Naive thymus-derived CD4-positive, alpha-beta T cell (primary cell): ENCODE measurements at regions not wholly inside any gene's neighbourhood (a gene's known extent, or its start where the extent isn't known, plus 50 kb on each side); places are given as distances from the start of the nearest gene placed in this dataset.

Experiments
- ATAC-seq: fragments of 150-1000 bp; cut with Tn5 transposase; 2 replicates; pipeline ENCODE4 v1.10.0; 2021; ENCODE audit warnings: mild to moderate bottlenecking, moderate library complexity
- CTCF ChIA-PET: fragments of 350-600 bp; sonication (Branson Sonifier 250); formaldehyde crosslinking; loops from one replicate; lab custom pipeline; 2021; ENCODE audit warnings: antibody characterized with exemption; lab: Charles Lee
- POLR2A ChIA-PET: fragments of 350-600 bp; sonication (Branson Sonifier 250); formaldehyde crosslinking; loops from one replicate; lab custom pipeline; 2021; ENCODE audit warnings: antibody characterized with exemption, inconsistent platforms; lab: Charles Lee
- DNase-seq, 9 donors: peaks; one replicate each; pipeline versions ENCODE4 v3.0.0 to v3.0.0-alpha.2; 2020 to 2022; ENCODE audit warnings: mixed read lengths in 1 of 9
- H3K27ac ChIP-seq: one replicate; pipeline ENCODE4 v1.7.0; 2013; ENCODE audit warnings: mild to moderate bottlenecking, low read depth, low read length, moderate library complexity
- H3K27me3 ChIP-seq, 2 donors: one replicate each; pipeline ENCODE4 v1.7.0; 2013; ENCODE audit warnings: low read length in 2 of 2, mild to moderate bottlenecking in 2 of 2, moderate library complexity in 2 of 2; ENCODE audit not compliant: control insufficient read depth in 2 of 2, insufficient read depth in 2 of 2
- H3K36me3 ChIP-seq, 3 experiments: 1 replicate in 2 of 3; 2 replicates in 1 of 3; pipeline ENCODE4 v1.7.0; 2013; ENCODE audit warnings: low read length in 3 of 3, mild to moderate bottlenecking in 3 of 3, moderate library complexity in 1 of 3; ENCODE audit not compliant: insufficient read depth in 3 of 3, control insufficient read depth in 2 of 3
- H3K4me1 ChIP-seq, 2 donors: one replicate each; pipeline ENCODE4 v1.7.0; 2013; ENCODE audit warnings: low read length in 2 of 2, mild to moderate bottlenecking in 2 of 2, moderate library complexity in 1 of 2; ENCODE audit not compliant: control insufficient read depth in 2 of 2, insufficient read depth in 2 of 2
- H3K4me3 ChIP-seq: 2 replicates; pipeline ENCODE4 v1.7.0; 2013; ENCODE audit warnings: mild to moderate bottlenecking, low read length
- H3K9me3 ChIP-seq, 3 experiments: 1 replicate in 2 of 3; 2 replicates in 1 of 3; pipeline ENCODE4 v1.7.0; 2013; ENCODE audit warnings: low read length in 3 of 3; ENCODE audit not compliant: control insufficient read depth in 2 of 3
- H3K27ac Mint-ChIP-seq, 9 donors: one replicate each; pipeline ENCODE4 v1.8.0; 2020 to 2022; ENCODE audit warnings: mixed read lengths in 9 of 9, mild to moderate bottlenecking in 8 of 9, moderate library complexity in 5 of 9, inconsistent platforms in 2 of 9
- H3K27me3 Mint-ChIP-seq, 5 donors: one replicate each; pipeline ENCODE4 v1.8.0; 2021 to 2022; ENCODE audit warnings: mixed read lengths in 5 of 5, mild to moderate bottlenecking in 1 of 5
- H3K36me3 Mint-ChIP-seq, 5 donors: one replicate each; pipeline ENCODE4 v1.8.0; 2020 to 2022; ENCODE audit warnings: mixed read lengths in 5 of 5, mild to moderate bottlenecking in 3 of 5, inconsistent platforms in 1 of 5
- H3K4me1 Mint-ChIP-seq, 7 donors: one replicate each; pipeline ENCODE4 v1.8.0; 2020 to 2022; ENCODE audit warnings: mixed read lengths in 7 of 7, mild to moderate bottlenecking in 3 of 7, inconsistent platforms in 1 of 7
- H3K4me3 Mint-ChIP-seq, 10 donors: one replicate each; pipeline ENCODE4 v1.8.0; 2020 to 2022; ENCODE audit warnings: mild to moderate bottlenecking in 10 of 10, mixed read lengths in 10 of 10, moderate library complexity in 6 of 10, inconsistent platforms in 2 of 10
- H3K9me3 Mint-ChIP-seq, 11 donors: one replicate each; pipeline ENCODE4 v1.8.0; 2020 to 2022; ENCODE audit warnings: mixed read lengths in 11 of 11, mild to moderate bottlenecking in 4 of 11, inconsistent platforms in 1 of 11, moderate library complexity in 1 of 11
- intact Hi-C, 2 donors: fragments of 100-400 bp; cut with micrococcal nuclease; formaldehyde crosslinking; loops; one replicate each; pipeline ENCODE4 v1.15.1; 2023

GRCh38 chr11:43545610-43546009, 134.9 kb upstream of the HSD17B12 start:
- no peak overlapping the region for H3K27ac ChIP-seq
- Mint-ChIP-seq H3K36me3 (no peaks in the 10 kb centered on the region), H3K9me3 (peaks cover 0 to 12% (median 0%) of the 10 kb centered on the region in 11 donors), H3K4me1 (peaks cover 0 to 6% (median 0%) of the 10 kb centered on the region in 7 donors), H3K4me3 (no peak overlapping the region), H3K27ac (no peak overlapping the region), H3K27me3 (peaks cover 19 to 59% (median 56%) of the 10 kb centered on the region in 5 donors)
- ChIA-PET CTCF (no interaction called here), POLR2A (no interaction called here)
- no peak for ATAC-seq
- H3K4me1 ChIP-seq, result no peaks in the 10 kb centered on the region
- peaks cover 0 to 3% of the 10 kb centered on the region in 2 donors for H3K27me3 ChIP-seq
- intact Hi-C loops, result no loop called here
- no peaks in the 10 kb centered on the region for H3K36me3 ChIP-seq
- H3K9me3 ChIP-seq, result no peaks in the 10 kb centered on the region
- no peak overlapping the region for H3K4me3 ChIP-seq
- no peak for DNase-seq

DNA sequence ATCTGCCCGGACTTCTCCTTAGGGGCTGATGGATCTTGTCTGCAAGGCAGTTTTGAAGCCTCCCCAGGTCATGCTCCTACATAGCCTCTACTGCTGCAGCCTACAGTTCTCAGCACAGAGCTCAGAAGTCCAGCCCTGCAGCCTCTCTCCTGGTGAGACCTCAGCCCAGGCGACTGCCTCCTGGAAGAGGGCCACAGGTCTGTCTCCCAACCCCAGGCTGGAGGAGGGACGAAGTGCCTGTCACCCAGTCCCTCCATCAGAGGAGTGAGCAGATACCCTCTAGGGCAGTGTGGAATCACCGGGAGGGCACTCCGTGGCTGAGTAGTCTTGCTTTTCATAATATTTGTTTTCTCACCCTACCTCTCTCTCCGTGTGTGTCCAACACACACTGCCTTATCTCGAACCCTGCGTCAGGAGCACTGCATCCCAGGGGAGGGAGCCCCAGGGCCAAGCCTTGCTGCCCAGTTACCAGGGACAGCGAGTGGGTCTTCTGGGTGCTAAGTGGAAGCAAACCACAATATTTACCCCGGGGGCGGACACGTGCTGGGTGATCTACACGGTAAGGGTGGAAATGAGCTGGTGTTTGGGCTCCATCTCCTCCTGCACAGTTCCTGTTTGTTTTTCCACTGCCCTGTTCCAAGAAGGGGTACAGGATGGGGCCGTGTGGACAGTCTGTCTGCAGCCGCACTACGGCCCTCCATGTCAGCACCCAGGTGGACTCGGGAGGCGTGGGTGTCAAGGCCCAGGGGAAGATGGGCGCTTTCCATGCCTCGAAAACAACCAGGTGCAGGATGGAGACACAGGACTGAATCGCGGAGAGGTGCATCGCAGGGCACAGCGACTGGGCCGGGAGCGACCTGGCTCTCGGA, 133.7 kb upstream of the HSD17B12 start:
- H3K4me3 Mint-ChIP-seq, result peak overlapping the region in 8 of 10 donors; percentile 17 to 67 (median 36)

DNA sequence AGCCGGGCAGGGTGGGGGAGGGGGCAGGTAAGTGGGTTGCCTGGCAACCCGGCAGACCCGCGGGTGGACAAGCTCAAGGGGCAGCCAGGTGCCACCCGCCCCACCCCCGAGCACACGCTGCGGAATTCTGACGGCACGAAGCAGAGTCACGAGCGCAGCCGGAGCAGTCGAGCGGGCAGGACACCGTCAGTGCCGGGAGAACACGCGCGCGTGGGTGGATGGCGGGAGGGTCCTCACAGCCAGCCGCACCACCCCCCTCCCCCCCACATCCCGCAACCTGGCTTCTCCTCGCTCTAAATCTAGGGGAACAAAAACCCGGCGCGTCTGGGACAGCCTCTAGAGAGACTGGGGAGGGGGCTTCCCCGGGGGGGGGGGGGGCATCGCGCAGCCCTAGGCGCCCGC, 133.1 kb upstream of the HSD17B12 start:
- Histone ChIP-seq H3K4me1 (no peaks in the 10 kb centered on the region), H3K27me3 (peaks cover 0 to 3% of the 10 kb centered on the region in 2 donors), H3K9me3 (no peaks in the 10 kb centered on the region), H3K4me3 (no peak overlapping the region), H3K36me3 (no peaks in the 10 kb centered on the region), H3K27ac (no peak overlapping the region)
- DNase-seq (no peak), ATAC-seq (no peak)
- Mint-ChIP-seq H3K4me3 (peak overlapping the region in 3 of 10 donors; percentile 35 to 67 (median 40)), H3K27ac (no peak overlapping the region), H3K4me1 (peaks cover 0 to 8% (median 0%) of the 10 kb centered on the region in 7 donors), H3K9me3 (peaks cover 0 to 9% (median 0%) of the 10 kb centered on the region in 11 donors), H3K27me3 (peaks cover 22 to 60% (median 58%) of the 10 kb centered on the region in 5 donors), H3K36me3 (no peaks in the 10 kb centered on the region)
- ChIA-PET POLR2A (no interaction called here), CTCF (no interaction called here)
- intact Hi-C loops, result no loop called here

More for the DNA sequence above, 133.7 kb upstream of the HSD17B12 start:
- Histone ChIP-seq H3K27me3 (peaks cover 0 to 3% of the 10 kb centered on the region in 2 donors), H3K4me3 (no peak overlapping the region), H3K36me3 (no peaks in the 10 kb centered on the region), H3K9me3 (no peaks in the 10 kb centered on the region), H3K4me1 (no peaks in the 10 kb centered on the region), H3K27ac (no peak overlapping the region)
- ChIA-PET CTCF (no interaction called here), POLR2A (no interaction called here)
- ATAC-seq, result no peak
- H3K27ac Mint-ChIP-seq, result no peak overlapping the region
- intact Hi-C loops, result no loop called here
- no peaks in the 10 kb centered on the region for H3K36me3 Mint-ChIP-seq
- no peak for DNase-seq
- H3K9me3 Mint-ChIP-seq, result peaks cover 0 to 9% (median 0%) of the 10 kb centered on the region in 11 donors
- H3K4me1 Mint-ChIP-seq, result peaks cover 0 to 8% (median 0%) of the 10 kb centered on the region in 7 donors
- peaks cover 22 to 62% (median 59%) of the 10 kb centered on the region in 5 donors for H3K27me3 Mint-ChIP-seq

DNA sequence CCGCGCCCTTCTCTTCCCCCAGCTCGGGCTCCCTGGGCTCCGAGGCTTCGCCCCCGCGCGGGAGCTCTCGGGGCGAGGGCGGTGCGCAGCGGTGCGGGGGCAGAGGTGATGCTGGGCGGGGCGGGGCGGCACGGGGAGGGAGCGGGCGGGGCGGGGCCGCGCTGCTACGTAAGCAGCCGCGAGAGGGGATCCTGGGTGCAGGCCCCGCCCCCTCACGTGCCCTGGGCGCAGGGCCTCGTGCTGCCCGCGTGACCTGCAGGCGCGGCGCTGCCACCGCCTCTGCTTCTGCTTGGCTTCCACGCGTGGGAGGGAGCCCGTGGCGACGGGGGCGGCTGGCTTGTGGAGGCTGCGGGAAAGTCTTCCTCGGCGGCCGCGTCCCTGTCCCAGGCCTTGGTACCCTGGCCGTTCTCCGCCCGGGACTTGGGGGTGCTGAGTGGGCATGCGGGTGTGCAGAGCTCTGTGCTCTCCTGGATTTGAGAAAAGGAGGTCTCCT, 132.6 kb upstream of the HSD17B12 start:
- peak overlapping the region in 6 of 10 donors; percentile 9 to 70 (median 48) for H3K4me3 Mint-ChIP-seq
- Histone ChIP-seq H3K27me3 (peaks cover under 1 to 3% of the 10 kb centered on the region in 2 donors), H3K36me3 (no peaks in the 10 kb centered on the region), H3K4me3 (no peak overlapping the region), H3K4me1 (no peaks in the 10 kb centered on the region), H3K27ac (no peak overlapping the region), H3K9me3 (no peaks in the 10 kb centered on the region)
- no peak overlapping the region for H3K27ac Mint-ChIP-seq
- CTCF ChIA-PET, result no interaction called here
- ATAC-seq (peak; percentile 29), DNase-seq (peak in 3 of 9 donors; percentile 2 to 13 (median 7))
- peaks cover 0 to 8% (median 0%) of the 10 kb centered on the region in 7 donors for H3K4me1 Mint-ChIP-seq
- POLR2A ChIA-PET, result no interaction called here
- peaks cover 25 to 65% (median 59%) of the 10 kb centered on the region in 5 donors for H3K27me3 Mint-ChIP-seq
- H3K36me3 Mint-ChIP-seq, result no peaks in the 10 kb centered on the region
- intact Hi-C loops, result no loop called here
- H3K9me3 Mint-ChIP-seq, result peaks cover 0 to 9% (median 0%) of the 10 kb centered on the region in 11 donors

GRCh38 chr11:43548916-43549315, 131.6 kb upstream of the HSD17B12 start:
- H3K4me1 ChIP-seq, result no peaks in the 10 kb centered on the region
- H3K9me3 Mint-ChIP-seq, result peaks cover 0 to 8% (median 0%) of the 10 kb centered on the region in 11 donors
- H3K4me1 Mint-ChIP-seq, result peaks cover 0 to 8% (median 0%) of the 10 kb centered on the region in 7 donors
- H3K36me3 Mint-ChIP-seq, result no peaks in the 10 kb centered on the region
- intact Hi-C loops, result no loop called here
- H3K27ac Mint-ChIP-seq, result no peak overlapping the region
- H3K27me3 Mint-ChIP-seq, result peaks cover 34 to 68% (median 63%) of the 10 kb centered on the region in 5 donors
- no peak overlapping the region for H3K4me3 ChIP-seq
- H3K27ac ChIP-seq, result no peak overlapping the region
- ChIA-PET CTCF (no interaction called here), POLR2A (no interaction called here)
- no peaks in the 10 kb centered on the region for H3K36me3 ChIP-seq
- DNase-seq (no peak), ATAC-seq (no peak)
- H3K4me3 Mint-ChIP-seq, result peak overlapping the region in 1 of 10 donors; percentile 12
- no peaks in the 10 kb centered on the region for H3K9me3 ChIP-seq
- peaks cover 3% of the 10 kb centered on the region in 2 donors for H3K27me3 ChIP-seq

DNA sequence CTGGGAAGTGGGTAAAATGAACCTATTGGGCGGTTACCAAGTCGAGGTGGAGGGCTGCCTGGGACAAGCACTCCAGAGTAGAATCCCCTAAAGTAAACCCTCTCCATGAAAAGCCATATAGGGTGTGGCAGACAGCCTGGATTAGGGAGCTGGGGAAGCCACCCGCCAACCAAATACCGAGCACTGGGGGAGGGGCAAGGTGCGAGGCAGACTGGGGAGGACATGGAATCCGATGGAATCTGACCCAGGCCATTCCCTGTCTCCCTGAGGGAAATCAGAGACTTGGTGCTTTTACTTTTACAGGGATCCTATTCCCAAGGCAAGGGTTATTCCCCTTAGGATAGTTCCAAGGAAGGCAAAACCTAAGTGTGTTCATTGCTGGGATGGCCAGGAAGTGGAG, 130.9 kb upstream of the HSD17B12 start:
- Mint-ChIP-seq H3K27ac (no peak overlapping the region), H3K9me3 (peaks cover 0 to 7% (median 0%) of the 10 kb centered on the region in 11 donors), H3K4me1 (peaks cover 0 to 8% (median 0%) of the 10 kb centered on the region in 7 donors), H3K4me3 (peak overlapping the region in 2 of 10 donors; percentile 4 to 29), H3K36me3 (no peaks in the 10 kb centered on the region), H3K27me3 (peaks cover 41 to 75% (median 69%) of the 10 kb centered on the region in 5 donors)
- Histone ChIP-seq H3K4me3 (no peak overlapping the region), H3K4me1 (no peaks in the 10 kb centered on the region), H3K36me3 (no peaks in the 10 kb centered on the region), H3K9me3 (no peaks in the 10 kb centered on the region), H3K27me3 (peaks cover 3% of the 10 kb centered on the region in 2 donors), H3K27ac (no peak overlapping the region)
- intact Hi-C loops, result no loop called here
- ChIA-PET CTCF (no interaction called here), POLR2A (no interaction called here)
- ATAC-seq (no peak), DNase-seq (no peak)
